Ureter (tissue), 1 donor: ENCODE measurements at regions not wholly inside any gene's neighbourhood (a gene's known extent, or its start where the extent isn't known, plus 50 kb on each side); places are given as distances from the start of the nearest gene placed in this dataset.
"Not testable (repeated sequence)": the region's sequence is repeated elsewhere in the genome, so short reads cannot be mapped to it uniquely, and the experiment has no call there.

Source experiments
- DNase-seq: peaks from one replicate; pipeline ENCODE4 v3.0.0-alpha.2; 2020; ENCODE audit warnings: low spot score
- donor health status: DM: yes; HTN: yes; CAD: no.

DNA sequence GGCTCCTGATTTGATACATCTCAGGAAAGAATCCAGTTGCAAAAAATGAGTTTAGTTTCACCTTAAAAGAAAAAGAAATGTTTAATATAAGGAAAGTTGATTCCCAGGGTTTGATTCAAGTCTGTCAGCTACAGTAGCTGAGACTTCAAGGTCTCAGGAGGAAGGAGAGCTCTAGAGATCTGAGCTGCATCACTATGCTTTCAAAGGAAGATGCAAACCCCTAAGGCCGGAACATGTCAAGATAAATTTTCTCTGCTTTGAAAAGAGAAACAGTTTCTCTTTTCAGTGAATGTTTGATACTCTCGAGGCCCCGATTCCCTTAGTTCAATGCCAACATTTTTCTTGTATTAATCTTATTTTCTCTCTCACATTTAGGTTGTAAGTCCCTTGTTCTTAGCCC lies 128.6 kb downstream of the RGPD3 start:
- DNase-seq: no peak

DNA sequence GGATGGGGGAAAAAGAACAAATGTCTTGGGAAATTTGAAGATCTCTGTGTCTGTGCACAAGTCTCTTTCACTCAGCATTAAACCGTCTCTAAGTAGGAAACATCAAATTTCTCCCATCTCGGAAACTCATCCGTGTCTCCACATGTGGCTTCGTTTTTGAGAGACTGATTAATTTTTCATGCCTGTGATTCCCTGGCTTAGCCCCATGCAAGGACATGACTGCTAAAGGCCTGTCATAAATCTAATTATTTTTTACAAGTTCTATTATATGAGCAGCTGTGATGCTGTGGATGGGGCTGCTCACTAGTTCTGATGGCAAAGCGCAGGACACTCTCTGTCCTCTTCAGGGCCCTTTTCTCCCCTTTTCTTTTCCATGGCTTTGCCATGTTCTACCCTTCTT lies 129.1 kb downstream of the RGPD3 start:
- no peak for DNase-seq

DNA sequence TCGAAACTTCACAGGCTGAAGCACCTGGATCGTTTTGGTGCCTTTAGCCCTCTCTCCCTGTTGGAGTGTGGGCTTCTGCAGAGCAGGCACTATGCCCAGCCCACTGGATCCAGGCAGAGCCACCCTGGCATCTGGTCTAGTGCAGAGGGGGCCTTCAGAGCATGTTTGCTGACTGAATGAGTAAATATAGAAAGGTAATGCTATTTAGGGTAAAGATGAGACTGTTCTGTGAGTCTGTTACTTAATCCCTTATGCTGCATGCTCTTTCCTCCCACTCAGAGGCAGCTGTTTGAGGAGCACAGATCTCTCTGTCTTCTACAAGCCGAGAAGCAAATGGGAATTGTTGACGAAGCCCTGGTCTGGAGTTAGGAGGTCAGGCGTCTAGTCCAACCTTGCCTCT lies 130.2 kb downstream of the RGPD3 start:
- no peak for DNase-seq

DNA sequence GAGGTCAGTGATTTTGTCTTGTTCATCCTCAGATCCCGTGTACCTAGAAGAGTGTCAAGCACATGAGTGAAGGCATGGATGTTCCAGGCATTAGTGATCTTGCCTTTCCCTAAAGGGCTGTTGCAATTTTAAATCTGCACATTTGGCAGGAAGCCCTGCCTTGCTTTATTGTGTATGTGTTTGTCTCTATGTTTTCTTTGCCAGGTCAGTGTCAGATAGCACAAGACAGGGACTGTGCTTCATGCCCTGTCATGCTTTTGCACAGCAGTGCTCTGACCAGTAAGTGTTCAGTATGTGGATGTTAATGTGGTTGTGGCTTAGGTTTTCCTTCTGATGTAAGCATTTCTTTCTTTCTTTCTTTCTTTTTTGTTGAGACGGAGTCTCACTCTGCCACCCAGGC lies 131.5 kb downstream of the RGPD3 start:
- no peak for DNase-seq

DNA sequence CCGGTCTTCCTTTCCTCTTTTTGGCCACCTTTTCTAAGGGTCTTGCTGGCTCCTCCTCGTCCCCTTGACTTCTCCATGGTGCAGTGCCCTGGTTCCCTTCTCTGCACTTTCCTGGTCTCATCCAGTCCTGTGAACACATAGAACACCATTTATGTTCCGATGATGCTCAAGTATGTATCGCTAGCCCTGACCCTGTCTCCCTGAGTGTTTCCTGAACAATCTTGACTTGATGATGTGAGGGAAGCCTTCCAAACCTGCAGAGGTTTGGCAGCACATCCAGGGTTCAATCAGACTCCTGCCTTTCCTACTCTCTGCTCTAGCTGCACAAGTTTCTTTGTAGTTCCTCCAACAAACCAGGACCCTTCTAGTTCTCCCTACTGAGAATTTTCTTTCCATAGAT lies 132.1 kb downstream of the RGPD3 start:
- no peak for DNase-seq

DNA sequence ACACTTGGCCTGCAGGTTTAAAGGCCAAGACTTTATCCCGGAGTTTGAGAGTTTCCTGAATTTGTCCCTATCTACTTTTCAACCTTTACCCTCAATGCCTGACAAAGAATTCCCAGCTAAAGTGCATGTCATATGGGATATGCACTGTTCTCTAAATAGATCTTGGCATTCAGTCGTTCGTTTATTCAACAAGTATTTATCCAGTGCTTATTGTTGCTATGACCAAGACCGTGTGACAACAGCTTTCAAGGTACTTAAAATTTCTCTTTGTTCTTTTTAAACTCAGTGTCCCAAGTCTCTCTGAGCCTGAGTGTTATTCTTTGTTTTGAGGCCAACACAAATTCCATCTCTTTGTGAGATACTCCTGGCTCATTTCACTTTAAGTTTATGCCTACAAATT lies 133.4 kb downstream of the RGPD3 start:
- DNase-seq: no peak

DNA sequence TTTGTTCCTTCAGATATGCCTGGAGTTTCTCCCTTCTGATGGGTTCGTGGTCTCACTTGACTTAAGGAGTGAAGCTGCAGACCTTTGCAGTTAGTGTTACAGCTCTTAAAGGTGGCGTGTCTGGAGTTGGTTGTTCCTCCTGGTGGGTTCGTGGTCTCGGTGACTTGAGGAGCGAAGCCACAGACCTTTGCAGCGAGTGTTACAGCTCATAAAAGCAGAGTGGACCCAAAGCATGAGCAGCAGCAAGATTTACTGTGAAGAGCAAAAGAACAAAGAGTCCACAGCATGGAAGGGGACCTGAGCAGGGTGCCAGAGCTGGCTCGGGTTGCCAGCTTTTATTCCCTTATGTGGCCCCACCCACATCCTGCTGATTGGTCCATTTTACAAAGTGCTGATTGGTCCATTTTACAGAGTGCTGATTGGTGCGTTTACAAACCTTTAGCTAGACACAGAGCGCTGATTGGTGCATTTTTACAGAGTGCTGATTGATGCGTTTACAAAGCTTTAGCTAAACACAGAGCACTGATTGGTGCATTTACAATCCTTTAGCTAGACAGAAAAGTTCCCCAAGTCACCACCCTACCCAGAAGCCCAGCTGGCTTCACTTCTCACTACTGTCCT lies 134.8 kb downstream of the RGPD3 start:
- DNase-seq: not testable (repeated sequence)

DNA sequence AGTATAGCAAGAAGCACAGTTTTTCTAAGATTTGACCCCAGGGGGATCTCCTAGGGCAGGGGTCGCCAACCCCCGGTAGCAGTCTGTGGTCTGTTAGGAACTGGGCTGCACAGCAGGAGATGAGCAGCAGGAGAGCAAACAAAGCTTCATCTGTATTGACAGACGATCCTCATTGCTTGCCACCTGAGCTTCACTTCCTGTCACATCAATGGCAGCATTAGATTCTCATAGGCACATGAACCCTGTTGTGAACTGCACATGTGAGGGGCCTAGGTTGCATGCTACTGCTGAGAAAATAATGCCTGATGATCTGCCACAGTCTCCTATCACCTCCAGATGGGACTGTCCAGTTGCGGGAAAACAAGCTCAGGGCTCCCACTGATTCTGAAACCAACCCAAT lies 136.2 kb downstream of the RGPD3 start:
- no peak for DNase-seq

DNA sequence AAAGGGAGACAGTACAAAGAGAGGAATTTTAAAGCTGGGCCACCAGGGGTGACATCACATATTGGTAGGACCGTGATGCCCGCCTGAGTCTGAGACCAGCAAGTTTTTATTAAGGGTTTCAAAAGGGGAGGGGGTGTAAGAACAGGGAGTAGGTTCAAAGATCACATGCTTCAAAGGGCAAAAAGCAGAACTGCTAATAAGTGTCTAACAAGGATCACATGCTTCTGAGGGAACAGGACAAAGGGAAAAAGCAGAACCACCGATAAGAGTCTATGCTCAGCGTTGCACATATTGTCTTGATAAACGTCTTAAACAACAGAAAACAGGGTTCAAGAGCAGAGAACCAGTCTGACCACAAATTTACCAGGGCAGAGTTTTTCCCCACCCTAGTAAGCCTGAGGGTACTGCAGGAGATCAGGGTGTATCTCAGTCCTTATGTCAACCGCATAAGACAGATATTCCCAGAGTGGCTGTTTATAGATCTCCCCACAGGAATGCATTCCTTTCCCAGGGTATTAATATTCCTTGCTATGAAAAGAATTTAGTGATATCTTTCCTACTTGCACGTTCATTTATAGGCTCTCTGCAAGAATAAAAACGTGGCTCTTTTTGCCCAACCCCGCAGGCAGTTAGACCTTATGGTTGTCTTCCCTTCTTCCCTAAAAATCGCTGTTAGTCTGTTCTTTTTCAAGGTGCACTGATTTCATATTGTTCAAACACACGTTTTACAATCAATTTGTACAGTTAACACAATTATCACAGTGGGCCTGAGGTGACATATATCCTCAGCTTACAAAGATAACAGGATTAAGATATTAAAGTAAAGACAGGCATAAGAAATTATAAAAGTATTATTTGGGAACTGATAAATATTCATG lies 136.5 kb upstream of the UXS1 start:
- not testable (repeated sequence) for DNase-seq

DNA sequence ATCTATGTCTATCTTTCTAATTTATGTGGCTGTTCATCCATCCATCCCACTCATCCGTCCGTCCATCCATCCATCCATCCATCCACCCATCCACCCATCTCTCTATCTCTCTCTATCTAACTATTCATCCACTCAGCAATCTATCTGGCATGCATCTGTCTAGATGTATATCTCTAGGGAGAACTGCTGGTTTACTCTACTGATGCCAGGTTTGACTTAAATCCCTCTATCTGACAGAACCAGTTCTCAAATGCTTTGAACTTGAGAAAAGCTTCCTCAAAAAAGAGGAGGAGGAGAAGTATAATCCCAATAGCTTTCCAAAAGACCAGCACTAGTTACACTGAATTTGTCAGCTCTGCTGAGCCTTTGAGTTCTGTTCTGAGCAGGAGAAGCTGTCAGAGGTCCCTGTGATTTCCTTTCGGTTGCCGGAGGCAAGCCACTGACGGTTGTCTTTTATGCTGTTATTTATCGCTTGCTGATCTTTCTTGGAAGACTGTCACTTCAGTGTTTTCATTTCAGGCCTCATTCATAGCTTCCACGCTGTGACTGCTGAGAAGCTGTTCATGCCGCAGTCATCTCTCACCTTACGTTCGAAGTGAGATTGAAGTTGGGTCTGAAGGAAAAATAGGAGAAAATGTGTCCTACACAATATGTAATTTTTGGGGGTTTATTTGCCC lies 129.4 kb upstream of the UXS1 start:
- no peak for DNase-seq

DNA sequence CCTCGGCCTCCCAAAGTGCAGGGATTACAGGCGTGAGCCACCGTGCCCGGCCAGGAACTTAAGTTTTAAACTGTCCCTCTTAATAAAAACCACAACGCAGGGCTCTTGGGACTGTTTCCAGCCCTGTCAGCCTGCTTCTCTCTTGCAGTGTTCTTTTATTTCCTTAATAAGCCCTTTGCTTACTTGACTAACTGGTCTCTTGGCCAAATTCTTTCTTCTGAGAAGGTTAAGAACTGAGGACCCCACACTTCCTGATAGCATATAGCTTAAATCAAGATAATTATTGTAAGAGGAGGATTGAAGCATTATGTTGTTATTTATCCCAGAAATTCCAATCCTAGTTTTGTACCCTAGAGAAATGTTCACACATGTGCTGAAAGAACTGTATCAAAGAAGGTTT lies 128.2 kb upstream of the UXS1 start:
- no peak for DNase-seq

DNA sequence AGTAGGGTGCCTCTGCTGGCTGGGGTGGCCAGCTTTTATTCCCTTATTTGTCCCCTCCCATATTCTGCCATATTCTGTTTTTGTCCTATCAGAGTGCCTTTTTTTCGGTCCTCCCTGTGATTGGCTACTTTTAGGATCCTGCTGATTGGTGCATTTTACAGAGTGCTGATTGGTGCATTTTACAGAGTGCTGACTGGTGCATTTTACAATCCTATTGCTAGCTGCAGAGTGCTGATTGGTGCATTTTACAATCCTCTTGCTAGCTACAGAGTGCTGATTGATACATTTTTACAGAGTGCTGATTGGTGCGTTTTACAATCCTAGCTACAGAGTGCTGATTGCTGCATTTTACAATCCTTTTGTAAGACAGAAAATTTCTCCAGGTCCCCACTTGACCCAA lies 126.3 kb upstream of the UXS1 start:
- not testable (repeated sequence) for DNase-seq

DNA sequence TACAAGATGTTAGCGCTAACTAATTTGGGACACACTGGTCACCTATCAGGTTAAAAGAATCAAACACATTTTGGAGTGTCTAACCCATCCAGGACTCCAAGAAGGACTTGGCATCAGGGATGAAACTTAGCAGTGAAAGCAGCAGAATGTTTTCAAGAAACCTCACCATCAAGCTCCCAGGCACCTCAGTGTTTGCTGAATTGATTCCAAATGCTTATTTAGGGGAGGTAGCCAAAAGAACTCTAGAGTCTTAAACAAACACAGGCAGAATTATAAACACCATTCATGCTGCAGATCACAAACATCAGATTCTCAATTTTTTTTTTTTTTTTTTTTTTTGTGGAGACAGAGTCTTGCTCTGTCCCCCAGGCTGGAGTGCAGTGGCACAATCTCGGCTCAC lies 122.8 kb upstream of the UXS1 start:
- no peak for DNase-seq

DNA sequence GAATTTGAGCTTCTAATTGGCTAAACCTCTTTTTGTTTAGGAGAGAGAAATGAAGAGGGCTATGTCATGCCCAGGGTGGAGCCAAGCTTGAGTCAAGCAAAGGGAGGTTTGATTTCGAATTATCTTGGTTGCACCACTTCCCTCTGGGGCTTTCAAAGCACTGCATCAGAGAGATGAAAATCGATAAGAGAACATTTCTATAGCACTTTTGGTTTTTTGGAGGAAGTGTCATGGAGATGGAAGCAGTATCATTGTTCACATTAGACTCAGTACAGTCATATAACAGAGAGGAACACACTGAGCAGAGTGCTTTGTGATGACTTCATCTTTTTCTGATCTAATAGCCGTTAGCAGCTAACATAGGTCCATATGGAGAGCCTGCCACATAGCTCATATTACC lies 120.3 kb upstream of the UXS1 start:
- no peak for DNase-seq

DNA sequence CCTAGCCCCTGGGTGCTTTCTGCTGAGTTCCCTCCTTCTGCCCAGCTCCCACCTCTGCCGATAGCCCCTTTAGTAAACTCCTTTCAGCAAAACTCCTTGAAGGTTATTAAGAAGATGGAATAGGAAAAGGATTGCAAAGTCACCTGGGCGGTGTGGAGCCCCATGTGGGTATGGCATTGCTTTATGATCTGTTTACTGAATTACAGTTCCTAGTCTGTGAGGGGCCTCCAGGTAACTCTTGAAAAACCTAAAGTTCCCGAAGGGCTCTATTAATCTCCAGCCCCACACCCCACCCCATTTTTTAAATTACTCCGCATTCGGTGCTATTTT lies 116.9 kb upstream of the UXS1 start:
- no peak for DNase-seq

DNA sequence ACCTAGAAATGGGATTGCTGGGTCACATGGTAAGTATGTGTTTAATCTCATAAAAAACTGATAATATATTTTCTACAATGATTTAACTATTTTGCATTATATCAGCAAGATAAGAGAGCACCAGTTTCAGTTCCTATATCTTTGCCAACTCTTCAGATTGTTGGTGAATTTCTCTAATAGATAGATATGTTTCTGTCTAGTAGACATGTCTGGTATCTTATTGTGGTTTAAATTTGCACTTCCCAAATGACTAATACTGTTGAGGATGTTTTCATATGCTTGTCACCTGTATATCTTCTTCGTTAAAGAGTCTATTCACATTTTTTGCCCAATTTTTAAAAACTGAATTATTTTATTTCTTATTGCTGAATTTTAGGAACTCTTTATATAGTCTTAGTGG lies 113.8 kb upstream of the UXS1 start:
- no peak for DNase-seq

DNA sequence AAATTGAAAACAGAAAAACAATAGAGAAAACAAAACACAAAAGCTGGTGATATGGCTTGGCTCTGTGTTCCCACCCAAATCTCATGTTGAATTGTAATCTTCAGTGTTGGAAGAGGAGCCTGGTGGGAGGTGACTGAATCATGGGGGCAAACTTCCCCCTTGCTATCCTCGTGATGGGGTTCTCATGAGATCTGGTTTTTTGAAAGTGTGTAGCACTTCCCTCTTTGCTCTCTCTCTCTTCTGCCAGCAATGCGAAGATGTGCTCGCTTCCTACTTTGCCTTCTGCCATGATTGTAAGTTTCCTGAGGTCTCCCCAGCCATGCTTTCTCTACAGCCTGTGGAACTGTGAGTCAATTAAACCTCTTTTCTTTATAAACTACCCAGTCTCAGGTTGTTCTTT lies 112.3 kb upstream of the UXS1 start:
- DNase-seq: no peak

DNA sequence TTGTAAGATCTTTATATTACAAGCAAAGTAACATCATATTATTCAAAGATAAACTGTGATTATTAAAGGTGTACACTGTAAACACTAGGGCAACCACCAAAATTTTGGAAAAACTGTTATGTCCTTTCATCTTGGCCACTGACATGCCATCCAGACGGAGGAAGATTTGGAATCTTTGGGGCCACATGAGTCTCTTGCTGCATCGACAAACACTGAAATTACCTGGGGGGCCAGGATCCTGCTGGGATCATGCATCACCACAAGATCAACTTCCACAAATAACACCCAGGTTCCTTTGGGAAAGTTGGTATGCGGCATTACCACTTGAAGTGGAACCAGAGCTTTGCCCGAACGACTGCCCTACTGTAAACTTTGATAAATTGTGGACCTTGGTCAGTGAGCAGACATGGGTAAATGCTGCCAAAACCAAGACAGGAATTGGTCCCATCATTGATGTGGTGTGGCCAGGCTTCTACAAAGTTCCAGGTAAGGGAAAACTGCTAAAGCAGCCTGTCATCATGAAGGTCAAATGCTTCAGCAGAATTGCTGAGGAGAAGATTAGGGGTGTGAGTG lies 110.6 kb upstream of the UXS1 start:
- no peak for DNase-seq

DNA sequence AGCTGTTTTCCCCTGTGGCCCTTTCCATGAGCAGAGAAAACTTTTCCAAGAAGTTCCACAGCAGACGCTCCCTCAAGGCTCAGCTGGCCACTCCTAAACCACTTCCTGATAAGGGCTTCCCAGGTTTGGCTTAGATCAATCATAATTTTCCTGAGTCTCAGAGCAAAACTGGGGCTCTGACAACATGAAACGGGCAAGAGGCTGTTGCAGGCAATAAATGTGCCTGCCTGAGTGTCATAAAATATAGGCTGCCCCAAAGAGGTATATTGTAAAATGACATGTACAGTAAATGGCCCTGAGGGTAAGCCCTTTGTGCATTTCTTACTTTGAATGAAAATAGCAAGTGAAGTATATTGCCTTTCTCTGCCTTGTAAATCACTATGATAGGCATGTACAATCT lies 105.6 kb upstream of the UXS1 start:
- DNase-seq: no peak

DNA sequence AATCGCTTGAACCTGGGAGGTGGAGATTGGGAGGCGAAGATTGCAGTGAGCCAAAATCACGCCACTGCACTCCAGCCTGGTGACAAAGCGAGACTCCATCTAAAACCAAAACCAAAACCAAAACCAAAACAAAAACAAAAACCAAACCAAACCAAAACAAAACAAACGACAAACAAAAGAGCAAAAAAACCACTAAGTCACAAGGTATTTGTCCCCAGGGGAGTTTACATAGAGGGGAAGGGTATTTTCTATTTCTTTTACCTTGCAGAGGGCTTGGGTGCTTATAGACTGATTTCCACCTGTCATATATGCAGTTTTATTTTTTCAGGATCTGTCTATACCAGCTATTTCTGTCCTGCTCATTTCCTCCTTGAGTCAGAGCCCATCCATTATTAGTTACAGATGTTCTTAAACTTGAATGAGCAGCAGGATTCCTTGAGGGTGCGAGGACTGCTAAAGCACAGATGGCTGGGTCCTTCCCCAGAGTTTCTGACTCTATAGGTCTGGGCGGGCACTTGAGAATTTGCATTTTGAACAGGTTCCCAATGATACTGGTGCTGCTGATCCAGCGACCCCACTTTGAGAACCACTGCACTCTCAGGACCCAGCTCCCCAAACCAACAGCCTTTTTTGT lies 102.2 kb upstream of the UXS1 start:
- no peak for DNase-seq

DNA sequence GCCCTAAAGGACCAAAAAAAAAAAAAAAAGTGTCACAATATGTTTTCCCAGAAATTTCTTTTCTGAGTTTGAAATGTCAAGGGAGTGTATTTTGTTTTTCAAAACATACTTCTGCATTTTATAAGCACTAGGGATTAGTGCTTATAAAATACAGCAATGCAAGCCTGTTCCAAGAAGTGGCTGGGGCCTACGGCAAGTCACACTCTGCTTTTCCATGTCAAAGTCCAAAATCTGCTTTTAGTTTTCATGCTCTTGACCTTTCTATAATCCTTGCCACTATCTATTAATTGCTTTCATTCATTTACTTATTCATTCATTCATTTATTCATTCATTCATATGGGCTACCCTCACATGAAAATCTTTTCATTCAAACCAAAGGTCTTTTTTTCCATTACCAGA lies 100.1 kb upstream of the UXS1 start:
- DNase-seq: no peak

DNA sequence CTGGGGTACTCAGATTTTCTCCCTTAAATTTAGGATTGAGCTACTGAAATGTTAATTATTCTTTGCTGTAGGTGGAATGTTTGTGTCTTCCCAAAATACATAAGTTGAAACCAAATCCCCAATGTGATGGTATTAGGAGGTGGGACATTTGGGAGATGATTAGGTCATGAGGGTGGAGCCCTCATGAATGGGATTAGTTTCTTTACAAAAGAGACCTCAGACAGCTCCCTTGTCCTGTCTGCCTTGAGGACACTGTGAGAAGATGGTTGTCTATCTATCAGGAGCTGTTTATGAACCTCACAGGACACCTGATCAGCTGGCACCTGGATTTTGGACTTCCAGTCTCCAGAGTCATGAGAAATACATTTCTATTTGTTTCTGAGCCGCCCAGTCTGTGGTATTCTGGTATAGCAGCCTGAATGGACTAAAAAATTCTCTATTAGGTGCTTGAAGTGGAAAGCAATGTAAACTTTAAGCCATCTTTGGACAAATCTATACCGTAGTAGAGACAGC lies 99.2 kb upstream of the UXS1 start:
- DNase-seq: no peak
